HFFc6 (cell line): ENCODE measurements at regions not wholly inside any gene's neighbourhood (a gene's known extent, or its start where the extent isn't known, plus 50 kb on each side); places are given as distances from the start of the nearest gene placed in this dataset.
"Not testable (repeated sequence)": the region's sequence is repeated elsewhere in the genome, so short reads cannot be mapped to it uniquely, and the experiment has no call there.

Source experiments
- DNase-seq: peaks from one replicate; pipeline ENCODE4 v3.0.0-alpha.2; 2018
- H3K27ac Mint-ChIP-seq: 2 replicates; pipeline ENCODE4 v1.8.0; 2020; ENCODE audit warnings: mild to moderate bottlenecking, mixed read lengths
- H3K27me3 Mint-ChIP-seq: 2 replicates; pipeline ENCODE4 v1.8.0; 2021; ENCODE audit warnings: mild to moderate bottlenecking, moderate library complexity, mixed read lengths; ENCODE audit not compliant: insufficient read depth
- H3K36me3 Mint-ChIP-seq: 2 replicates; pipeline ENCODE4 v1.8.0; 2021; ENCODE audit warnings: low read depth, mixed read lengths
- H3K4me1 Mint-ChIP-seq: 2 replicates; pipeline ENCODE4 v1.8.0; 2020; ENCODE audit warnings: low read depth, mixed read lengths
- H3K4me3 Mint-ChIP-seq: 2 replicates; pipeline ENCODE4 v1.8.0; 2020; ENCODE audit warnings: mild to moderate bottlenecking, moderate library complexity, mixed read lengths
- H3K9me3 Mint-ChIP-seq: 2 replicates; pipeline ENCODE4 v1.8.0; 2020; ENCODE audit warnings: mild to moderate bottlenecking, mixed read lengths
- CTCF ChIP-seq: fragments of 200-600 bp; sonication (generic); IDR thresholded peaks from 2 replicates; pipeline ENCODE4 v1.5.0; 2021; ENCODE audit warnings: antibody characterized with exemption, mild to moderate bottlenecking

- Mint-ChIP-seq H3K36me3 (peaks cover 8% of the 10 kb centered on the region), H3K27me3 (no peaks in the 10 kb centered on the region), H3K27ac (no peak overlapping the region), H3K4me3 (no peak overlapping the region), H3K4me1 (no peaks in the 10 kb centered on the region), H3K9me3 (peaks cover 19% of the 10 kb centered on the region)
- no peak for DNase-seq
- TF ChIP-seq CTCF = no peak
Measured at GRCh38 chr2:192559587-192559986, 364.9 kb upstream of the TMEFF2 start.

GRCh38 chr2:192558637-192559036, 363.9 kb upstream of the TMEFF2 start:
- no peak overlapping the region for H3K27ac Mint-ChIP-seq
- H3K4me3 Mint-ChIP-seq = no peak overlapping the region
- H3K4me1 Mint-ChIP-seq = no peaks in the 10 kb centered on the region
- H3K27me3 Mint-ChIP-seq = no peaks in the 10 kb centered on the region
- peaks cover 19% of the 10 kb centered on the region for H3K9me3 Mint-ChIP-seq
- peaks cover 8% of the 10 kb centered on the region for H3K36me3 Mint-ChIP-seq
- no peak for DNase-seq
- no peak for TF ChIP-seq CTCF

GRCh38 chr2:192555740-192556139, 361.0 kb upstream of the TMEFF2 start:
- TF ChIP-seq CTCF = no peak
- no peaks in the 10 kb centered on the region for H3K4me1 Mint-ChIP-seq
- DNase-seq = no peak
- peaks cover 5% of the 10 kb centered on the region for H3K36me3 Mint-ChIP-seq
- no peak overlapping the region for H3K4me3 Mint-ChIP-seq
- no peak overlapping the region for H3K27ac Mint-ChIP-seq
- no peaks in the 10 kb centered on the region for H3K27me3 Mint-ChIP-seq
- H3K9me3 Mint-ChIP-seq = peaks cover 27% of the 10 kb centered on the region

GRCh38 chr2:192551760-192552159, 357.0 kb upstream of the TMEFF2 start:
- no peak overlapping the region for H3K4me3 Mint-ChIP-seq
- no peaks in the 10 kb centered on the region for H3K4me1 Mint-ChIP-seq
- no peak for DNase-seq
- H3K27ac Mint-ChIP-seq = no peak overlapping the region
- H3K9me3 Mint-ChIP-seq = peaks cover 27% of the 10 kb centered on the region
- no peaks in the 10 kb centered on the region for H3K27me3 Mint-ChIP-seq
- no peak for TF ChIP-seq CTCF
- H3K36me3 Mint-ChIP-seq = no peaks in the 10 kb centered on the region

GRCh38 chr2:192546565-192546964, 351.8 kb upstream of the TMEFF2 start:
- no peaks in the 10 kb centered on the region for H3K27me3 Mint-ChIP-seq
- no peaks in the 10 kb centered on the region for H3K36me3 Mint-ChIP-seq
- peaks cover 13% of the 10 kb centered on the region for H3K9me3 Mint-ChIP-seq
- no peak overlapping the region for H3K4me3 Mint-ChIP-seq
- H3K27ac Mint-ChIP-seq = no peak overlapping the region
- TF ChIP-seq CTCF = no peak
- DNase-seq = no peak
- H3K4me1 Mint-ChIP-seq = no peaks in the 10 kb centered on the region

- no peaks in the 10 kb centered on the region for H3K36me3 Mint-ChIP-seq
- no peak for DNase-seq
- H3K9me3 Mint-ChIP-seq = peaks cover 16% of the 10 kb centered on the region
- H3K4me3 Mint-ChIP-seq = no peak overlapping the region
- no peak overlapping the region for H3K27ac Mint-ChIP-seq
- TF ChIP-seq CTCF = no peak
- no peaks in the 10 kb centered on the region for H3K4me1 Mint-ChIP-seq
- H3K27me3 Mint-ChIP-seq = no peaks in the 10 kb centered on the region
Measured at GRCh38 chr2:192544371-192544955, 349.7 kb upstream of the TMEFF2 start.

- H3K4me1 Mint-ChIP-seq, H3K27me3 Mint-ChIP-seq, H3K36me3 Mint-ChIP-seq, DNase-seq, H3K27ac Mint-ChIP-seq, H3K4me3 Mint-ChIP-seq: not testable (repeated sequence)
- H3K9me3 Mint-ChIP-seq = peaks cover 12% of the 10 kb centered on the region
Measured at GRCh38 chr2:192542148-192543066, 347.7 kb upstream of the TMEFF2 start.
